Right atrium auricular region (tissue), 2 donors: ENCODE measurements at regions not wholly inside any gene's neighbourhood (a gene's known extent, or its start where the extent isn't known, plus 50 kb on each side); places are given as distances from the start of the nearest gene placed in this dataset.

Source experiments
- DNase-seq: peaks from one replicate; pipeline ENCODE4 v3.0.0-alpha.2; 2019; ENCODE audit warnings: low spot score
- H3K27ac ChIP-seq, 2 donors: fragments of 200-600 bp; sonication (generic); 1 replicate in 1 of 2; 2 replicates in 1 of 2; pipeline ENCODE4 v1.5.1; 2016 to 2019
- H3K27me3 ChIP-seq, 2 donors: fragments of 200-600 bp; sonication (generic); one replicate each; pipeline versions ENCODE4 v1.5.1 to v1.6.0; 2017 to 2019
- H3K36me3 ChIP-seq: fragments of 200-600 bp; sonication (generic); one replicate; pipeline ENCODE4 v1.5.1; 2016
- H3K4me1 ChIP-seq, 2 donors: fragments of 200-600 bp; sonication (generic); one replicate each; pipeline versions ENCODE4 v1.5.1 to v1.6.0; 2017 to 2019
- H3K4me3 ChIP-seq, 2 donors: fragments of 200-600 bp; sonication (generic); 1 replicate in 1 of 2; 2 replicates in 1 of 2; pipeline ENCODE4 v1.5.1; 2017 to 2019; ENCODE audit warnings: mild to moderate bottlenecking in 1 of 2, moderate library complexity in 1 of 2
- H3K9me3 ChIP-seq, 2 donors: fragments of 200-600 bp; sonication (generic); one replicate each; pipeline ENCODE4 v1.5.1; 2019
- CTCF ChIP-seq, 2 donors: fragments of 200-600 bp; sonication (generic); IDR thresholded peaks; one replicate each; pipeline ENCODE4 v1.5.1; 2019; ENCODE audit warnings: antibody characterized with exemption in 2 of 2

DNA sequence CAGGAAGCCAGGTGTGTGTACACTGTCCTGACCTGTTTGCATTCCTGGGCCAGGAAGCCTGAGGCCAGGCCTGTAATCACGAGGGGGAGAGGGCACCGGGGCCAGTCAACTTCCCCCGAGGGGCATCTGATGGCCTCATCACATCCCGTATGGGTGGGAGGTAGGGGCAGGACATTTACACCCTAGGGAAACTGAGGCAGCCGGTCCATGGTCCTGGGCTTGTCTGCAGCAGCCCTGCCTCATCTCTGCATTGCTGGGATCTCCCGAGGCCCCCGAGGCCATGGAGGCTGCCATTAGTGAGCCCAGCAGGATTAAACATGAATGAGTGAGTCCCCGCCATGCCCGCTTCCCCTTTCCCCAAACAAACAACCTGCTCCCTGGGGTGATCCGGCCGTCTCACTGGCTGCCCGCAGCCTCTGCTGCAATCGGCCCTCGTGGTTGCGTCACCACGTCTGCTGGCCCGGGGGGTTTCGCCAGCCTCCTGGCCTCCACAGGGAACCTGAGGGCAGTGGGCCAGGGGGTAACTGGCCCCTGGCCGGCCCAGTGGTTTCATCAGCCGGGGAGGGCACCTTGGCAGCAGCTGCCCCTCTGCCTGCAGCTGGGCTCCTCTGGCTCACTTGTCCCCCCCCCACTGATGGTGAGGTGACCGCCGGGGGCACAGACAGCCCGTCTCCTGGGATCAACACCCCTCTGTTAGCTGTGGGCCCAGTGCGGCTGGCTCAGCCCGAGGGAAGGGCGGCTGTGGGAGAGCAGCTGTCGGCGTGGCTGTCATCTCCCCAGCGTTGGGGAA lies 88.3 kb upstream of the GSE1 start:
- Histone ChIP-seq H3K9me3 (no peaks in the 10 kb centered on the region), H3K36me3 (no peaks in the 10 kb centered on the region), H3K4me1 (peaks cover 0 to 63% of the 10 kb centered on the region in 2 donors), H3K27me3 (no peaks in the 10 kb centered on the region), H3K4me3 (no peak overlapping the region), H3K27ac (no peak overlapping the region)
- DNase-seq: peak; percentile 78
- no peak for TF ChIP-seq CTCF (IDR thresholded peaks at IDR 0.05)

- Histone ChIP-seq H3K4me1 (peaks cover 0 to 68% of the 10 kb centered on the region in 2 donors), H3K4me3 (no peak overlapping the region)
- no peak for TF ChIP-seq CTCF (IDR thresholded peaks at IDR 0.05)
Measured at GRCh38 chr16:85525420-85526184, 87.5 kb upstream of the GSE1 start.

GRCh38 chr16:85526185-85526974 lies 86.7 kb upstream of the GSE1 start:
- Histone ChIP-seq H3K4me3 (no peak overlapping the region), H3K4me1 (peaks cover 0 to 73% of the 10 kb centered on the region in 2 donors), H3K27me3 (no peaks in the 10 kb centered on the region), H3K9me3 (no peaks in the 10 kb centered on the region), H3K36me3 (no peaks in the 10 kb centered on the region), H3K27ac (no peak overlapping the region)
- no peak for TF ChIP-seq CTCF (IDR thresholded peaks at IDR 0.05)
- no peak for DNase-seq

More at GRCh38 chr16:85525420-85526184, 87.5 kb upstream of the GSE1 start:
- no peak overlapping the region for H3K27ac ChIP-seq
- H3K36me3 ChIP-seq: no peaks in the 10 kb centered on the region
- DNase-seq: no peak
- no peaks in the 10 kb centered on the region for H3K9me3 ChIP-seq
- no peaks in the 10 kb centered on the region for H3K27me3 ChIP-seq

GRCh38 chr16:85527042-85527766 lies 85.9 kb upstream of the GSE1 start:
- no peaks in the 10 kb centered on the region for H3K9me3 ChIP-seq
- no peak for DNase-seq
- no peaks in the 10 kb centered on the region for H3K27me3 ChIP-seq
- H3K4me3 ChIP-seq: no peak overlapping the region
- H3K27ac ChIP-seq: no peak overlapping the region
- no peak for TF ChIP-seq CTCF (IDR thresholded peaks at IDR 0.05)
- H3K36me3 ChIP-seq: no peaks in the 10 kb centered on the region
- H3K4me1 ChIP-seq: peaks cover 0 to 72% of the 10 kb centered on the region in 2 donors

DNA sequence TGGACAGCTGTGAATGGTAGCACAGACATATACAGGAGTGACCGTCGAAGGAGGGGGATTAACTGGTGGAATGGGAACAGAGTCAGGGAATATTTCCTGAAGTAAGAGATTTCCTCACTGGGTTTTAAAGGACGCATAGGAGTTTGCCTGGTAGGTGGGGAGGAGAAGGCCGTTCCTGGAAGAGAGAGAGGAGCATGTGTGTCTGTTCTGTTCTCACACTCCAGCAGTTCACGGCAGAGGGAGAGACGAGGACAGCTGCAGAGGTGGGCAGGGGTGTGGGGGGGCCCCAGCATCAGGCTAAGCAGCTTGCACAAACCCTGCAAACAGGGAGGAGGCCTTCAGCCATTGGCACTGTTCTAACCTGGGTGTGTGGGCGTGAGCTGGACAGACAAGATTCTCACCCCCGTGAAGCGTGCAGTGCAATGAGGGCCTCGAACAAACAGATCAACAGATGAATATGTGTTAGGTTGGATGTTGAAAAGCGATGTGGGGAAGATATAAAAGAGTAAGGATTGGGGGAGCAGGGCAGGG lies 85.3 kb upstream of the GSE1 start:
- peaks cover 0 to 72% of the 10 kb centered on the region in 2 donors for H3K4me1 ChIP-seq
- TF ChIP-seq CTCF (IDR thresholded peaks at IDR 0.05): no peak

More for the DNA sequence above, 85.3 kb upstream of the GSE1 start:
- Histone ChIP-seq H3K27me3 (no peaks in the 10 kb centered on the region), H3K4me3 (no peak overlapping the region), H3K36me3 (no peaks in the 10 kb centered on the region), H3K9me3 (no peaks in the 10 kb centered on the region), H3K27ac (no peak overlapping the region)
- no peak for DNase-seq
